ENCODE measurements at regions not wholly inside any gene's neighbourhood (a gene's known extent, or its start where the extent isn't known, plus 50 kb on each side); places are given as distances from the start of the nearest gene placed in this dataset.

DNA sequence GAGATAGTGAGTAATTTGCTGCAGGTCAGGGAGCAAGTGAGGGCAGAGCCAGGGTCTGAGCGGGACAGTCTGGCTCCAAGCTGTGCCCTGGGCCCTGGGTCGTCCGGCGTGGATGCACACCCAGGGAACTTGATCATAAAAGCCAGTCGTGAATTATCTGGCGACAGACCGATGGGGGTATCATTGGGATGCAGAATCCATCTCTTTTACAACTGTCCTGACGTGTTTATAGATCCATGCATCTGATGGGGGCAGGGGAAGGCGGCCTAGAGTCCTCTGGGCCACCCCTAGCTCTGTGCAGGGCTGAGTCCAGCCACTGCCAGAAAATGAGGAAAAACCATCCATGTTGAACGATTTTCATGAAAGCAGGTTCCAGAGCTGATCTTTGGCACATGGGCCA, 332.8 kb downstream of the C16orf95 start:
- no peak for TF ChIP-seq CTCF (conservative IDR thresholded peaks at IDR 0.05; ENCODE audit: low read length)
- no peak for TF ChIP-seq EZH2phosphoT487 (IDR thresholded peaks at IDR 0.05; ENCODE audit: borderline replicate concordance, low read depth, low read length)

Data from OCI-LY7 (cell line).